NB4 (cell line): ENCODE measurements at regions not wholly inside any gene's neighbourhood (a gene's known extent, or its start where the extent isn't known, plus 50 kb on each side); places are given as distances from the start of the nearest gene placed in this dataset.

Experiments used
- CTCF ChIP-seq: IDR thresholded peaks from one replicate; pipeline ENCODE4 v1.5.1; 2012; ENCODE audit warnings: low read depth, low read length
- MYC ChIP-seq: IDR thresholded peaks from 2 replicates; pipeline ENCODE4 v1.6.1; 2011; ENCODE audit warnings: low read depth, low read length
- POLR2A ChIP-seq: IDR thresholded peaks from 2 replicates; pipeline ENCODE4 v1.6.1; 2011; ENCODE audit warnings: mild to moderate bottlenecking; ENCODE audit not compliant: insufficient read length; ENCODE audit errors: extremely low read depth

- TF ChIP-seq CTCF (no peak), POLR2A (no peak), MYC (no peak)
Measured at GRCh38 chr1:208835781-208836180, 591.6 kb upstream of the PLXNA2 start.
